ENCODE measurements at regions not wholly inside any gene's neighbourhood (a gene's known extent, or its start where the extent isn't known, plus 50 kb on each side); places are given as distances from the start of the nearest gene placed in this dataset.

- TF ChIP-seq POLR2A (IDR thresholded peaks at IDR 0.05; ENCODE audit: low read depth, low read length): no peak
- TF ChIP-seq CTCF (IDR thresholded peaks at IDR 0.05; ENCODE audit: extremely low read depth in 1 of 2, insufficient read depth in 1 of 2, low read depth in 1 of 2, low read length in 2 of 2): no peak
- TF ChIP-seq EZH2 (IDR thresholded peaks at IDR 0.05; ENCODE audit: borderline replicate concordance, low read depth, low read length, severe bottlenecking): no peak
- TF ChIP-seq POLR2AphosphoS5 (IDR thresholded peaks at IDR 0.05; ENCODE audit: insufficient read depth, low read depth, low read length): no peak
- TF ChIP-seq MYC (IDR thresholded peaks at IDR 0.05; ENCODE audit: low read depth, low read length): no peak
- TF ChIP-seq JUN (IDR thresholded peaks at IDR 0.05; ENCODE audit: borderline replicate concordance, insufficient read depth, insufficient read length, low read depth): no peak
- TF ChIP-seq, protein P1, sequence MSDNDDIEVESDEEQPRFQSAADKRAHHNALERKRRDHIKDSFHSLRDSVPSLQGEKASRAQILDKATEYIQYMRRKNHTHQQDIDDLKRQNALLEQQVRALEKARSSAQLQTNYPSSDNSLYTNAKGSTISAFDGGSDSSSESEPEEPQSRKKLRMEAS (IDR thresholded peaks at IDR 0.05; ENCODE audit: insufficient read depth, insufficient read length): no peak
- no peak for TF ChIP-seq FOS (IDR thresholded peaks at IDR 0.05; ENCODE audit: borderline replicate concordance, insufficient read depth, low read length)
Measured at GRCh38 chr13:63517371-63517770, 2101.7 kb upstream of the PCDH20 start.

Data from endothelial cell of umbilical vein (primary cell).